ENCODE measurements at regions not wholly inside any gene's neighbourhood (a gene's known extent, or its start where the extent isn't known, plus 50 kb on each side); places are given as distances from the start of the nearest gene placed in this dataset.

DNA sequence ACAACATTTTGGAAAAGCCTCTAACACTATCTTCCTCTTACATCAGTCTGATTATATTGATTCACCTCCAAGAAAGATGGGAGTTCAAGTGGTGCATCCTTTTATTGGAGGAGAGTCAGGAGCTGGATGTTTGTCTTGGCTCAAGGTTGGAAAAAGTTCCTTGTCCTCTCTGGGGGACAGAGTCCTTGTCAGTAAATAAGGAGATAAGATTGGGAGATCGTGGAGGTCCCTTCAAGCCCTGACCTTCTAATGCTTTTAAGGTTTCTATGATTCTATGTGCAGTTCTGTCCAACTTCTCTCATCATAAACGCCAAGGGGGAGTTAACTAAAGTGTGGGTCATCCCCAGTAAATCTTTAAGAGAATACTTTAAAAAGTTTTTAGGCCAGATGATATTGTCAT lies 60.9 kb upstream of the CCBE1 start:
- TF ChIP-seq, protein P1, sequence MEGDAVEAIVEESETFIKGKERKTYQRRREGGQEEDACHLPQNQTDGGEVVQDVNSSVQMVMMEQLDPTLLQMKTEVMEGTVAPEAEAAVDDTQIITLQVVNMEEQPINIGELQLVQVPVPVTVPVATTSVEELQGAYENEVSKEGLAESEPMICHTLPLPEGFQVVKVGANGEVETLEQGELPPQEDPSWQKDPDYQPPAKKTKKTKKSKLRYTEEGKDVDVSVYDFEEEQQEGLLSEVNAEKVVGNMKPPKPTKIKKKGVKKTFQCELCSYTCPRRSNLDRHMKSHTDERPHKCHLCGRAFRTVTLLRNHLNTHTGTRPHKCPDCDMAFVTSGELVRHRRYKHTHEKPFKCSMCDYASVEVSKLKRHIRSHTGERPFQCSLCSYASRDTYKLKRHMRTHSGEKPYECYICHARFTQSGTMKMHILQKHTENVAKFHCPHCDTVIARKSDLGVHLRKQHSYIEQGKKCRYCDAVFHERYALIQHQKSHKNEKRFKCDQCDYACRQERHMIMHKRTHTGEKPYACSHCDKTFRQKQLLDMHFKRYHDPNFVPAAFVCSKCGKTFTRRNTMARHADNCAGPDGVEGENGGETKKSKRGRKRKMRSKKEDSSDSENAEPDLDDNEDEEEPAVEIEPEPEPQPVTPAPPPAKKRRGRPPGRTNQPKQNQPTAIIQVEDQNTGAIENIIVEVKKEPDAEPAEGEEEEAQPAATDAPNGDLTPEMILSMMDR (IDR thresholded peaks at IDR 0.05) = no peak
- no peak for TF ChIP-seq POLR2A (IDR thresholded peaks at IDR 0.05)
